ENCODE measurements at regions not wholly inside any gene's neighbourhood (a gene's known extent, or its start where the extent isn't known, plus 50 kb on each side); places are given as distances from the start of the nearest gene placed in this dataset.

DNA sequence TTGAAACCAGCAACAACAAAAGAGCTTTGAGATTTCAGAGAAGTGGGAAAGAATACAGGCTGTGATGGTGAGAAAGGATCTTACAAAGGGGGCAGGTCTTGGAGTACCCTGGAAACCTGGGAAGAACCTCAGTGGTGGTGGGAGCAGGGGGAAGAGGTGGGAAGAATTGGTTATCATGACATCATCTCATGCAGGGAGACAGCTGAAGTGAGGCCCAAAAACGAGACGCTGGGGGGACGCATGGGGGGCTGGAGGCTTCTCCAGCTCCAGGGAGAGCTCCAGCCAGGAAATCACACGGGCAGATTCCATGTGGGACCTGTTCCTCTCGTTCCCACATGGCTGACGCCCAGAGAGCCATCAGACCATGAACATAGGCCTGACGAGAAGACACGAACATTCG is 177.3 kb upstream of the RNF32 start:
- no peak overlapping the region for H3K27ac Mint-ChIP-seq
- no peak for ATAC-seq
- no peak for TF ChIP-seq EZH2phosphoT487 (IDR thresholded peaks at IDR 0.05; ENCODE audit: unreplicated experiment)
- TF ChIP-seq JUNB (IDR thresholded peaks at IDR 0.05; ENCODE audit: unreplicated experiment) = no peak
- TF ChIP-seq CTCF (conservative IDR thresholded peaks at IDR 0.05; ENCODE audit: low read depth in 2 of 2) = no peak
- no peak for TF ChIP-seq POLR2AphosphoS5 (IDR thresholded peaks at IDR 0.05; ENCODE audit: low read depth)
- no peak for TF ChIP-seq STAT1 (IDR thresholded peaks at IDR 0.05; ENCODE audit: unreplicated experiment)

GRCh38 chr7:156461881-156462665 is 178.5 kb upstream of the RNF32 start:
- Histone ChIP-seq H3F3A (replicated peaks; ENCODE audit: low read depth) (no peaks in the 10 kb centered on the region), H3K4me3 (no peak overlapping the region), H4K20me1 (replicated peaks; ENCODE audit: insufficient read depth) (no peaks in the 10 kb centered on the region), H3K27ac (ENCODE audit: low read depth) (no peak overlapping the region), H3K27me3 (ENCODE audit: insufficient read depth) (no peaks in the 10 kb centered on the region), H3K36me3 (ENCODE audit: insufficient read depth) (no peaks in the 10 kb centered on the region), H3K4me2 (no peak overlapping the region), H3K4me1 (ENCODE audit: insufficient read depth) (peaks cover 4% of the 10 kb centered on the region; the same call in 1 of the 2 replicates), H3K9me2 (ENCODE audit: insufficient read depth) (no peaks in the 10 kb centered on the region), H3K79me2 (replicated peaks; ENCODE audit: insufficient read depth) (no peaks in the 10 kb centered on the region), H2AFZ (no peak overlapping the region)
- H3K4me1 Mint-ChIP-seq = peaks cover 11% of the 10 kb centered on the region; the same call in 2 of the 3 replicates
- peaks cover 10% of the 10 kb centered on the region for H3K27me3 Mint-ChIP-seq (ENCODE audit: insufficient read depth, low read depth, poor library complexity)
- 0 out of 3 replicates have a peak, but pooled peaks cover 2% of the 10 kb centered on the region for H3K9me3 Mint-ChIP-seq
- no peak overlapping the region for H3K4me3 Mint-ChIP-seq
- no peak overlapping the region for H3K27ac Mint-ChIP-seq
- TF ChIP-seq CREB1 (CRISPR knock-in tag; IDR thresholded peaks at IDR 0.05; ENCODE audit: low read depth) (no peak), CTCF (conservative IDR thresholded peaks at IDR 0.05; ENCODE audit: low read depth in 2 of 2) (no peak), NANOG (IDR thresholded peaks at IDR 0.05; ENCODE audit: borderline replicate concordance) (no peak), JUNB (IDR thresholded peaks at IDR 0.05; ENCODE audit: unreplicated experiment) (no peak), STAT1 (IDR thresholded peaks at IDR 0.05; ENCODE audit: unreplicated experiment) (no peak), ZNF331 (CRISPR knock-in tag; IDR thresholded peaks at IDR 0.05; ENCODE audit: low read depth) (no peak), POLR2AphosphoS5 (IDR thresholded peaks at IDR 0.05; ENCODE audit: low read depth) (no peak), ETS1 (IDR thresholded peaks at IDR 0.05) (no peak)
- TF ChIP-seq, protein P1, sequence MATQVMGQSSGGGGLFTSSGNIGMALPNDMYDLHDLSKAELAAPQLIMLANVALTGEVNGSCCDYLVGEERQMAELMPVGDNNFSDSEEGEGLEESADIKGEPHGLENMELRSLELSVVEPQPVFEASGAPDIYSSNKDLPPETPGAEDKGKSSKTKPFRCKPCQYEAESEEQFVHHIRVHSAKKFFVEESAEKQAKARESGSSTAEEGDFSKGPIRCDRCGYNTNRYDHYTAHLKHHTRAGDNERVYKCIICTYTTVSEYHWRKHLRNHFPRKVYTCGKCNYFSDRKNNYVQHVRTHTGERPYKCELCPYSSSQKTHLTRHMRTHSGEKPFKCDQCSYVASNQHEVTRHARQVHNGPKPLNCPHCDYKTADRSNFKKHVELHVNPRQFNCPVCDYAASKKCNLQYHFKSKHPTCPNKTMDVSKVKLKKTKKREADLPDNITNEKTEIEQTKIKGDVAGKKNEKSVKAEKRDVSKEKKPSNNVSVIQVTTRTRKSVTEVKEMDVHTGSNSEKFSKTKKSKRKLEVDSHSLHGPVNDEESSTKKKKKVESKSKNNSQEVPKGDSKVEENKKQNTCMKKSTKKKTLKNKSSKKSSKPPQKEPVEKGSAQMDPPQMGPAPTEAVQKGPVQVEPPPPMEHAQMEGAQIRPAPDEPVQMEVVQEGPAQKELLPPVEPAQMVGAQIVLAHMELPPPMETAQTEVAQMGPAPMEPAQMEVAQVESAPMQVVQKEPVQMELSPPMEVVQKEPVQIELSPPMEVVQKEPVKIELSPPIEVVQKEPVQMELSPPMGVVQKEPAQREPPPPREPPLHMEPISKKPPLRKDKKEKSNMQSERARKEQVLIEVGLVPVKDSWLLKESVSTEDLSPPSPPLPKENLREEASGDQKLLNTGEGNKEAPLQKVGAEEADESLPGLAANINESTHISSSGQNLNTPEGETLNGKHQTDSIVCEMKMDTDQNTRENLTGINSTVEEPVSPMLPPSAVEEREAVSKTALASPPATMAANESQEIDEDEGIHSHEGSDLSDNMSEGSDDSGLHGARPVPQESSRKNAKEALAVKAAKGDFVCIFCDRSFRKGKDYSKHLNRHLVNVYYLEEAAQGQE (IDR thresholded peaks at IDR 0.05; ENCODE audit: unreplicated experiment) = no peak
- ATAC-seq (no peak), DNase-seq (ENCODE audit: low spot score) (no peak)
- no peaks in the 10 kb centered on the region for H3K36me3 Mint-ChIP-seq (ENCODE audit: low read depth)

More for the DNA sequence above, 177.3 kb upstream of the RNF32 start:
- no peak for DNase-seq (ENCODE audit: low spot score)
- Mint-ChIP-seq H3K4me3 (no peak overlapping the region), H3K36me3 (ENCODE audit: low read depth) (no peaks in the 10 kb centered on the region), H3K4me1 (peaks cover 11% of the 10 kb centered on the region; the same call in 2 of the 3 replicates), H3K27me3 (ENCODE audit: insufficient read depth, low read depth, poor library complexity) (peaks cover 10% of the 10 kb centered on the region), H3K9me3 (no peaks in the 10 kb centered on the region)
- H2AFZ ChIP-seq = no peak overlapping the region
- no peak overlapping the region for H3K27ac ChIP-seq (ENCODE audit: low read depth)
- H3K79me2 ChIP-seq (replicated peaks; ENCODE audit: insufficient read depth) = no peaks in the 10 kb centered on the region
- H3F3A ChIP-seq (replicated peaks; ENCODE audit: low read depth) = no peaks in the 10 kb centered on the region
- H3K4me3 ChIP-seq = no peak overlapping the region
- H3K4me2 ChIP-seq = no peak overlapping the region
- no peaks in the 10 kb centered on the region for H3K9me2 ChIP-seq (ENCODE audit: insufficient read depth)
- no peaks in the 10 kb centered on the region for H4K20me1 ChIP-seq (replicated peaks; ENCODE audit: insufficient read depth)
- H3K4me1 ChIP-seq (ENCODE audit: insufficient read depth) = peaks cover 4% of the 10 kb centered on the region; the same call in 1 of the 2 replicates
- no peaks in the 10 kb centered on the region for H3K36me3 ChIP-seq (ENCODE audit: insufficient read depth)
- no peaks in the 10 kb centered on the region for H3K27me3 ChIP-seq (ENCODE audit: insufficient read depth)

Measured in GM23338 (cell line).